OCI-LY7 (cell line): ENCODE measurements at regions not wholly inside any gene's neighbourhood (a gene's known extent, or its start where the extent isn't known, plus 50 kb on each side); places are given as distances from the start of the nearest gene placed in this dataset.

ENCODE experiments used
- BruUV-seq: library from RNA; stranded (reverse); fragments of 400-500 nt; replicated peaks from 2 replicates; lab custom pipeline; 2021; lab: Mats Ljungman, UMichigan
- CTCF ChIA-PET: fragments of 300-600 bp; sonication (Branson Sonifier 250); formaldehyde crosslinking; loops from one replicate; lab custom pipeline; 2022; ENCODE audit warnings: antibody characterized with exemption; ENCODE audit not compliant: unreplicated experiment; lab: Charles Lee
- POLR2A ChIA-PET: fragments of 300-600 bp; sonication (Branson Sonifier 250); formaldehyde crosslinking; loops from one replicate; lab custom pipeline; 2022; ENCODE audit warnings: antibody characterized with exemption; lab: Charles Lee
- DNase-seq: peaks from one replicate; pipeline ENCODE4 v3.0.0-alpha.2; 2015; ENCODE audit warnings: low spot score
- H2AFZ ChIP-seq: fragments of 200-600 bp; sonication (generic), shearing (Covaris generic); 2 replicates; pipeline ENCODE4 v1.6.1; 2014; ENCODE audit warnings: mild to moderate bottlenecking, antibody characterized with exemption, low read length, moderate library complexity
- H3K27ac ChIP-seq: fragments of 200-600 bp; sonication (generic); 2 replicates; pipeline ENCODE4 v1.5.1; 2014; ENCODE audit warnings: mixed run types, low read depth, mild to moderate bottlenecking, moderate library complexity, low read length, inconsistent platforms; ENCODE audit not compliant: poor library complexity, severe bottlenecking
- H3K36me3 ChIP-seq: fragments of 200-600 bp; sonication (generic); 2 replicates; pipeline ENCODE4 v1.6.1; 2014; ENCODE audit warnings: mild to moderate bottlenecking, antibody characterized with exemption, low read length, moderate library complexity, mixed read lengths; ENCODE audit not compliant: insufficient read depth
- H3K4me1 ChIP-seq: fragments of 200-600 bp; sonication (generic); 2 replicates; pipeline ENCODE4 v1.5.1; 2014; ENCODE audit warnings: mild to moderate bottlenecking, low read length; ENCODE audit not compliant: insufficient read depth, poor library complexity, severe bottlenecking
- H3K4me2 ChIP-seq: fragments of 200-600 bp; sonication (generic); 2 replicates; pipeline ENCODE4 v1.6.1; 2014; ENCODE audit warnings: mild to moderate bottlenecking, low read length
- H3K4me3 ChIP-seq: fragments of 200-600 bp; sonication (generic); 2 replicates; pipeline ENCODE4 v1.5.1; 2014; ENCODE audit warnings: mild to moderate bottlenecking, low read depth, low read length; ENCODE audit not compliant: poor library complexity, severe bottlenecking
- H3K79me2 ChIP-seq: fragments of 200-600 bp; sonication (generic); 2 replicates; pipeline ENCODE4 v1.6.1; 2016; ENCODE audit warnings: low read depth, mild to moderate bottlenecking, low read length, moderate library complexity, mixed read lengths; ENCODE audit not compliant: insufficient read depth
- H3K9me2 ChIP-seq: fragments of 200-600 bp; sonication (generic); 2 replicates; pipeline ENCODE4 v1.6.1; 2016; ENCODE audit warnings: mild to moderate bottlenecking, low read length, mixed read lengths; ENCODE audit not compliant: insufficient read depth
- H3K9me3 ChIP-seq: fragments of 200-600 bp; sonication (generic); 2 replicates; pipeline ENCODE4 v1.6.1; 2014; ENCODE audit warnings: mild to moderate bottlenecking, mixed run types, low read length, mixed read lengths
- H4K20me1 ChIP-seq: fragments of 200-600 bp; sonication (generic); 2 replicates; pipeline ENCODE4 v1.6.1; 2014; ENCODE audit warnings: mild to moderate bottlenecking, antibody characterized with exemption, low read length, moderate library complexity, mixed read lengths; ENCODE audit not compliant: insufficient read depth
- CTCF ChIP-seq: fragments of 200-600 bp; sonication (generic); conservative IDR thresholded peaks from 2 replicates; pipeline ENCODE4 v1.5.1; 2014; ENCODE audit warnings: mild to moderate bottlenecking, antibody characterized with exemption, low read length, moderate library complexity, mixed read lengths
- EZH2phosphoT487 ChIP-seq: fragments of 200-600 bp; sonication (generic); IDR thresholded peaks from 2 replicates; pipeline ENCODE4 v1.6.1; 2018; ENCODE audit warnings: low read depth, borderline replicate concordance, mild to moderate bottlenecking, mixed run types, antibody characterized with exemption, low read length, moderate library complexity, mixed read lengths
- intact Hi-C: fragments of 100-400 bp; cut with micrococcal nuclease; formaldehyde crosslinking; loops from one replicate; pipeline ENCODE4 v1.10.0; 2022; ENCODE audit not compliant: unreplicated experiment

GRCh38 chr11:110984693-110985092, 260.8 kb upstream of the POU2AF2 start:
- no peak overlapping the region for H3K27ac ChIP-seq
- H3K4me1 ChIP-seq = no peaks in the 10 kb centered on the region
- no peak overlapping the region for H2AFZ ChIP-seq
- intact Hi-C loops = no loop called here
- CTCF ChIA-PET = no interaction called here
- H3K36me3 ChIP-seq = no peaks in the 10 kb centered on the region
- no peaks in the 10 kb centered on the region for H3K9me2 ChIP-seq
- BruUV-seq = no TSS peak
- POLR2A ChIA-PET = interaction anchor here (0.6 to 1.0 kb wide), 2 partner anchors 9 to 671 kb away, joined by 3 to 5 read pairs; no protein-coding TSS in a partner anchor
- H4K20me1 ChIP-seq = no peaks in the 10 kb centered on the region
- no peak overlapping the region for H3K4me2 ChIP-seq
- no peaks in the 10 kb centered on the region for H3K9me3 ChIP-seq
- H3K4me3 ChIP-seq = no peak overlapping the region
- TF ChIP-seq CTCF (no peak), EZH2phosphoT487 (no peak)
- no peak for DNase-seq
- H3K79me2 ChIP-seq = no peaks in the 10 kb centered on the region

DNA sequence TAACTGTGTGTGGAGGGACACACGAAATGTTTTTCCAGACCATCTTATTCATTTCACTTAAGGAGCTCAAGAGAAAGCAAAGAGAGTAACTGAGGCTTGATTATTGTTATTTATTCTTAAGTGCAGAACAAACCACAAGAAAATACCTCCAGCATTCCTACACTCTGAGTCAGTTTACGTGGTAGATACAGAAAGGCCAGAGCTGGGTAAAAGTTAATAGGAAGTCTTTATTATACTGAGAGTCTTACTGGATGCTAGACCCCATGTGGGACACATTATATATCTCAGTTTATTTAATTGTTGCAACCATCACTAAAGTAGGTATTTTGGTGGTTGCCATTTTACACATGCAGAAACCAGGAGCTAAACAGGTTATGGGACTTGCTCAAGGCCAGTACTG, 261.4 kb upstream of the POU2AF2 start:
- ChIA-PET CTCF (no interaction called here), POLR2A (interaction anchor here (0.6 to 1.0 kb wide), 2 partner anchors 9 to 671 kb away, joined by 3 to 5 read pairs; no protein-coding TSS in a partner anchor)
- Histone ChIP-seq H4K20me1 (no peaks in the 10 kb centered on the region), H3K4me1 (no peaks in the 10 kb centered on the region), H3K27ac (no peak overlapping the region), H3K4me3 (no peak overlapping the region), H2AFZ (no peak overlapping the region), H3K36me3 (no peaks in the 10 kb centered on the region), H3K79me2 (no peaks in the 10 kb centered on the region), H3K4me2 (no peak overlapping the region), H3K9me3 (peaks cover 1% of the 10 kb centered on the region), H3K9me2 (no peaks in the 10 kb centered on the region)
- intact Hi-C loops = no loop called here
- no peak for TF ChIP-seq CTCF
- no peak for TF ChIP-seq EZH2phosphoT487
- no TSS peak for BruUV-seq
- DNase-seq = no peak

GRCh38 chr11:110982214-110982613, 263.3 kb upstream of the POU2AF2 start:
- BruUV-seq = no TSS peak
- Histone ChIP-seq H3K4me1 (no peaks in the 10 kb centered on the region), H3K4me2 (no peak overlapping the region), H3K27ac (no peak overlapping the region), H2AFZ (no peak overlapping the region), H4K20me1 (no peaks in the 10 kb centered on the region), H3K36me3 (no peaks in the 10 kb centered on the region), H3K9me2 (no peaks in the 10 kb centered on the region), H3K9me3 (peaks cover 7% of the 10 kb centered on the region), H3K4me3 (no peak overlapping the region), H3K79me2 (no peaks in the 10 kb centered on the region)
- ChIA-PET CTCF (no interaction called here), POLR2A (interaction anchor here (0.8 kb wide), 1 partner anchor 12 kb away, joined by 4 read pairs; no protein-coding TSS in a partner anchor)
- no peak for TF ChIP-seq CTCF
- TF ChIP-seq EZH2phosphoT487 = no peak
- no peak for DNase-seq
- intact Hi-C loops = no loop called here
